GM12878 (cell line): ENCODE measurements at regions not wholly inside any gene's neighbourhood (a gene's known extent, or its start where the extent isn't known, plus 50 kb on each side); places are given as distances from the start of the nearest gene placed in this dataset.

Experiments used
- ATAC-seq: fragments of 200-7000 bp; cut with Tn5 transposase; 3 replicates; pipeline ENCODE4 v1.9.1; 2020; ENCODE audit warnings: mild to moderate bottlenecking, moderate library complexity
- BruUV-seq: library from RNA; stranded (reverse); fragments of 400-500 nt; replicated peaks from 2 replicates; lab custom pipeline; 2021; lab: Mats Ljungman, UMichigan
- CTCF ChIA-PET: fragments of 300-600 bp; sonication (Branson Sonifier 250); formaldehyde crosslinking; extraction: SDS; loops from one replicate; lab custom pipeline; 2021; ENCODE audit warnings: inconsistent platforms; lab: Yijun Ruan, JAX
- POLR2A ChIA-PET: fragments of 350-600 bp; formaldehyde crosslinking; extraction: SDS; loops from one replicate; lab custom pipeline; 2021; ENCODE audit warnings: inconsistent platforms; lab: Charles Lee
- RAD21 ChIA-PET: fragments of 300-600 bp; sonication (Branson Sonifier 250); formaldehyde crosslinking; loops from one replicate; lab custom pipeline; 2023; ENCODE audit warnings: antibody characterized with exemption; ENCODE audit not compliant: unreplicated experiment; lab: Charles Lee
- SMC1A ChIA-PET: fragments of 300-600 bp; sonication (Branson Sonifier 250); formaldehyde crosslinking; loops from one replicate; lab custom pipeline; 2023; ENCODE audit not compliant: unreplicated experiment, uncharacterized antibody; lab: Charles Lee
- DNase-seq: peaks from one replicate; pipeline ENCODE4 v3.0.0-alpha.2; 2011; ENCODE audit warnings: low read depth, low spot score
- FAIRE-seq: peaks from 3 replicates; lab custom pipeline; 2011; peaks lifted over from hg19 to GRCh38; lab: Jason Lieb, UNC
- H2AFZ ChIP-seq: 2 replicates; pipeline ENCODE4 v1.6.0; 2011; ENCODE audit warnings: low read depth, low read length, control low read depth; ENCODE audit not compliant: control insufficient read depth
- H3K27ac ChIP-seq: 2 replicates; pipeline ENCODE4 v1.5.1; 2011; ENCODE audit warnings: control low read depth; ENCODE audit not compliant: control insufficient read depth, insufficient read depth
- H3K27me3 ChIP-seq, 2 experiments: replicated peaks in 1 of 2; 2 replicates each; pipeline versions ENCODE4 v1.6.0 to v1.6.1; 2011; ENCODE audit warnings: low read length in 1 of 2; ENCODE audit not compliant: control insufficient read depth in 2 of 2, insufficient read depth in 2 of 2
- H3K36me3 ChIP-seq, 2 experiments: 2 replicates each; pipeline ENCODE4 v1.5.1; 2011; ENCODE audit warnings: low read length in 1 of 2; ENCODE audit not compliant: control insufficient read depth in 2 of 2, insufficient read depth in 2 of 2
- H3K4me1 ChIP-seq: 2 replicates; pipeline ENCODE4 v1.6.1; 2011; ENCODE audit warnings: mild to moderate bottlenecking, low read length, moderate library complexity, mixed read lengths; ENCODE audit not compliant: control insufficient read depth, insufficient read depth
- H3K4me2 ChIP-seq: 2 replicates; pipeline ENCODE4 v1.6.0; 2011; ENCODE audit warnings: control low read depth; ENCODE audit not compliant: control insufficient read depth, insufficient read depth
- H3K4me3 ChIP-seq: fragments of 200-600 bp; sonication (generic); 2 replicates; pipeline ENCODE4 v1.5.1; 2016
- H3K79me2 ChIP-seq: 2 replicates; pipeline ENCODE4 v1.6.0; 2011; ENCODE audit warnings: low read length; ENCODE audit not compliant: control insufficient read depth, insufficient read depth
- H3K9ac ChIP-seq: 2 replicates; pipeline ENCODE4 v1.8.0; 2011; ENCODE audit warnings: low read length, control low read depth, mixed read lengths; ENCODE audit not compliant: control insufficient read depth, insufficient read depth
- H3K9me3 ChIP-seq: replicated peaks from 3 replicates; pipeline ENCODE4 v1.5.1; 2011; ENCODE audit warnings: mild to moderate bottlenecking, low read length; ENCODE audit not compliant: control insufficient read depth, insufficient read depth
- H4K20me1 ChIP-seq: 2 replicates; pipeline ENCODE4 v1.6.0; 2011; ENCODE audit not compliant: control insufficient read depth, insufficient read depth
- DPF2 ChIP-seq: fragments of 450-650 bp; IDR thresholded peaks from 2 replicates; pipeline ENCODE4 v1.6.1; 2017; ENCODE audit warnings: mild to moderate bottlenecking
- GABPA ChIP-seq: IDR thresholded peaks from 2 replicates; pipeline ENCODE4 v1.6.1; 2014; ENCODE audit warnings: antibody characterized with exemption, low read depth, mild to moderate bottlenecking, inconsistent platforms
- KDM1A ChIP-seq: fragments of 200-600 bp; sonication (generic); IDR thresholded peaks from 2 replicates; pipeline ENCODE4 v1.6.1; 2016; ENCODE audit warnings: borderline replicate concordance
- MTA2 ChIP-seq: fragments of 450-650 bp; IDR thresholded peaks from 2 replicates; pipeline ENCODE4 v1.6.1; 2016; ENCODE audit warnings: low read depth, mild to moderate bottlenecking, moderate library complexity
- RAD21 ChIP-seq: IDR thresholded peaks from 2 replicates; pipeline ENCODE4 v1.6.1; 2011; ENCODE audit warnings: mild to moderate bottlenecking, low read depth, low read length, moderate library complexity; ENCODE audit not compliant: insufficient read depth
- SMARCA5 ChIP-seq: fragments of 450-650 bp; IDR thresholded peaks from 2 replicates; pipeline ENCODE4 v1.6.1; 2017; ENCODE audit warnings: mild to moderate bottlenecking
- SMC3 ChIP-seq: IDR thresholded peaks from 2 replicates; pipeline ENCODE4 v1.6.1; 2011; ENCODE audit warnings: low read length, improper control_type of control experiment, borderline replicate concordance
- ZZZ3 ChIP-seq: IDR thresholded peaks from 2 replicates; pipeline ENCODE4 v1.6.1; 2011; ENCODE audit warnings: low read depth; ENCODE audit not compliant: control insufficient read depth, insufficient read length
- WGBS: methylation state at CpG from one replicate; pipeline ENCODE4 v1.1.6; 2016; ENCODE audit warnings: low lambda C conversion rate; ENCODE audit not compliant: insufficient replicate concordance, insufficient coverage; ENCODE audit errors: missing lambda C conversion rate; 5-methylcytosine and 5-hydroxymethylcytosine counted together
- in situ Hi-C: fragments of 300-500 bp; cut with MboI; formaldehyde crosslinking; loops from 9 replicates; pipeline ENCODE4 v1.14.3; 2018; ENCODE audit warnings: mixed read lengths
- intact Hi-C: fragments of 100-400 bp; cut with micrococcal nuclease; formaldehyde crosslinking; loops from one replicate; pipeline ENCODE4 v1.14.2; 2022; ENCODE audit not compliant: unreplicated experiment
- TF ChIP-seq, protein P1 (sequence below), 3 experiments: IDR thresholded peaks in 2 of 3; conservative IDR thresholded peaks in 1 of 3; 2 replicates each; pipeline ENCODE4 v1.5.1; 2011; ENCODE audit warnings: low read depth in 3 of 3, low read length in 3 of 3, mild to moderate bottlenecking in 3 of 3, control low read depth in 2 of 3, moderate library complexity in 2 of 3, inconsistent platforms in 1 of 3, mixed read lengths in 1 of 3; ENCODE audit not compliant: control insufficient read depth in 2 of 3, insufficient read depth in 1 of 3; ENCODE audit errors: extremely low read depth in 1 of 3

- intact Hi-C loops (loop anchor here (2.0 to 5.0 kb wide), 2 partner anchors 259 to 1589 kb away; no protein-coding TSS in a partner anchor), in situ Hi-C loops (loop anchor here (10.0 to 25.0 kb wide), 2 partner anchors 949 to 1587 kb away; no protein-coding TSS in a partner anchor)
- no peak for ATAC-seq
- Histone ChIP-seq H3K9me3 (no peaks in the 10 kb centered on the region; the same call in 2 of the 3 replicates), H3K27ac (no peak overlapping the region), H3K79me2 (no peaks in the 10 kb centered on the region), H3K36me3 (no peaks in the 10 kb centered on the region), H3K4me2 (no peak overlapping the region), H3K4me1 (no peaks in the 10 kb centered on the region), H2AFZ (no peak overlapping the region), H3K4me3 (no peak overlapping the region), H4K20me1 (no peaks in the 10 kb centered on the region), H3K27me3 (no peaks in the 10 kb centered on the region), H3K9ac (no peak overlapping the region)
- CTCF ChIA-PET, result interaction anchor here (0.5 to 2.3 kb wide), 30 partner anchors 8 to 722 kb away, joined by 3 to 17 read pairs (median 3); no protein-coding TSS in a partner anchor
- no peak for DNase-seq
- POLR2A ChIA-PET, result no interaction called here
- no peak for FAIRE-seq
- TF ChIP-seq RAD21, result peak; percentile 59
- TF ChIP-seq, protein P1, sequence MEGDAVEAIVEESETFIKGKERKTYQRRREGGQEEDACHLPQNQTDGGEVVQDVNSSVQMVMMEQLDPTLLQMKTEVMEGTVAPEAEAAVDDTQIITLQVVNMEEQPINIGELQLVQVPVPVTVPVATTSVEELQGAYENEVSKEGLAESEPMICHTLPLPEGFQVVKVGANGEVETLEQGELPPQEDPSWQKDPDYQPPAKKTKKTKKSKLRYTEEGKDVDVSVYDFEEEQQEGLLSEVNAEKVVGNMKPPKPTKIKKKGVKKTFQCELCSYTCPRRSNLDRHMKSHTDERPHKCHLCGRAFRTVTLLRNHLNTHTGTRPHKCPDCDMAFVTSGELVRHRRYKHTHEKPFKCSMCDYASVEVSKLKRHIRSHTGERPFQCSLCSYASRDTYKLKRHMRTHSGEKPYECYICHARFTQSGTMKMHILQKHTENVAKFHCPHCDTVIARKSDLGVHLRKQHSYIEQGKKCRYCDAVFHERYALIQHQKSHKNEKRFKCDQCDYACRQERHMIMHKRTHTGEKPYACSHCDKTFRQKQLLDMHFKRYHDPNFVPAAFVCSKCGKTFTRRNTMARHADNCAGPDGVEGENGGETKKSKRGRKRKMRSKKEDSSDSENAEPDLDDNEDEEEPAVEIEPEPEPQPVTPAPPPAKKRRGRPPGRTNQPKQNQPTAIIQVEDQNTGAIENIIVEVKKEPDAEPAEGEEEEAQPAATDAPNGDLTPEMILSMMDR (IDR thresholded peaks at IDR 0.05 in 2 of 3, conservative IDR thresholded peaks at IDR 0.05 in 1 of 3; ENCODE audit: control insufficient read depth in 2 of 3, extremely low read depth in 1 of 3, insufficient read depth in 1 of 3, low read depth in 3 of 3, low read length in 3 of 3), result peak; percentile 48 to 69 (median 60); a peak in 5 of 6 replicates
- no peak for TF ChIP-seq DPF2
- no peak for TF ChIP-seq MTA2
- no peak for TF ChIP-seq ZZZ3
- no peak for TF ChIP-seq KDM1A
- no peak for TF ChIP-seq SMARCA5
- peak; percentile 62; the same call in 1 of the 2 replicates for TF ChIP-seq SMC3
- no peak for TF ChIP-seq GABPA
- BruUV-seq, result no TSS peak
- SMC1A ChIA-PET, result interaction anchor here (0.7 to 3.2 kb wide), 12 partner anchors 16 to 1588 kb away, joined by 3 to 11 read pairs (median 4); no protein-coding TSS in a partner anchor
- RAD21 ChIA-PET, result interaction anchor here (0.6 to 1.4 kb wide), 5 partner anchors 149 to 1967 kb away, joined by 3 to 7 read pairs (median 3); no protein-coding TSS in a partner anchor
- WGBS, result 0% methylated on average over 12 of the region's 12 CpGs
These were observed 263.8 kb downstream of the HS3ST3A1 start for GRCh38 chr17:13337864-13338371.
